ENCODE measurements at regions not wholly inside any gene's neighbourhood (a gene's known extent, or its start where the extent isn't known, plus 50 kb on each side); places are given as distances from the start of the nearest gene placed in this dataset.

DNA sequence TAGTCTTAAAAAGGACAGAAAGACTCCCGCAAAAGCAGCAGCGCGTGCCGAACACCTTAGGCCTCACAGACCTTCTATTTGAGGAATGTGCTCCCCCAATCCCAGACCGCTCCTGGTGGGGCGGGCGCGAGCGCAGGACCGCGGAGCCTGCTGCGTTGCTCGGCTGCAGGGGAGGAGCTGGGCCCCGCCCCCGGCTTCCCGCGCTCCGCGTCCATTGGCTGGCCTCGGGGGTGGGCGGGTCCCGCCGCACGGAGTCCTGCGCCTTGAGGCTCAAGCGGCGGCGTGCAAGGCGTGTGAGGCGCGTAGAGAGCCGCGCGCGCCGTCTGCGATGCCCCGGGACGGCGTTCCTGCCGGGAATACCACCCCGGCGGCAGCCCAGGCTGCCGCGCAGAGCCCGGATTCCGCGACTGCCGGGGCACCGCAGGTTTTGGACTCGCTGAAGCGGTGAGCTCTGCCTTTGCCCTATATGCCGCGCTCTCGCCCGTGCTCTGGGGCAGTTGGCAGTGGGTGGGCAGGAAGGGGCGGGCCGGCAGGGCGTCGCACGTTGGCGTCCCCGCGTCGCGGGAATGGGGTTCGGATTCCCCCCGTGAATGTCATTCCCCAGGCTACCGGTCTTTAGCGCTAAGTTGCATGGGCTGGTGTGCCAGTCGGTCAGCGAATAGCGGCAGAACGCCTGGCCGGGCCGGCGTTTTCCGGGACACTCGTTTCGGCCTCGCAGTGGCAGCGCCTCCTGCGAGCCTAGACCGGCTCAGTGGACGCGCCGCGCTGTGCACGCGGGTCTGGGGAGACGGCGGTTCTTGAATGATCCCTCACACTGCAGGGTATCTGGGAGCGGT, 49.6 kb upstream of the PAIP2B start (continued):
- TF ChIP-seq, protein P1, sequence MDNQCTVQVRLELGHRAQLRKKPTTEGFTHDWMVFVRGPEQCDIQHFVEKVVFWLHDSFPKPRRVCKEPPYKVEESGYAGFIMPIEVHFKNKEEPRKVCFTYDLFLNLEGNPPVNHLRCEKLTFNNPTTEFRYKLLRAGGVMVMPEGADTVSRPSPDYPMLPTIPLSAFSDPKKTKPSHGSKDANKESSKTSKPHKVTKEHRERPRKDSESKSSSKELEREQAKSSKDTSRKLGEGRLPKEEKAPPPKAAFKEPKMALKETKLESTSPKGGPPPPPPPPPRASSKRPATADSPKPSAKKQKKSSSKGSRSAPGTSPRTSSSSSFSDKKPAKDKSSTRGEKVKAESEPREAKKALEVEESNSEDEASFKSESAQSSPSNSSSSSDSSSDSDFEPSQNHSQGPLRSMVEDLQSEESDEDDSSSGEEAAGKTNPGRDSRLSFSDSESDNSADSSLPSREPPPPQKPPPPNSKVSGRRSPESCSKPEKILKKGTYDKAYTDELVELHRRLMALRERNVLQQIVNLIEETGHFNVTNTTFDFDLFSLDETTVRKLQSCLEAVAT (IDR thresholded peaks at IDR 0.05) = no peak
- TF ChIP-seq FOXM1 (IDR thresholded peaks at IDR 0.05; ENCODE audit: low read depth, low read length) = no peak
- peak; percentile 96 for TF ChIP-seq IKZF1 (conservative IDR thresholded peaks at IDR 0.05)
- TF ChIP-seq, protein P2, sequence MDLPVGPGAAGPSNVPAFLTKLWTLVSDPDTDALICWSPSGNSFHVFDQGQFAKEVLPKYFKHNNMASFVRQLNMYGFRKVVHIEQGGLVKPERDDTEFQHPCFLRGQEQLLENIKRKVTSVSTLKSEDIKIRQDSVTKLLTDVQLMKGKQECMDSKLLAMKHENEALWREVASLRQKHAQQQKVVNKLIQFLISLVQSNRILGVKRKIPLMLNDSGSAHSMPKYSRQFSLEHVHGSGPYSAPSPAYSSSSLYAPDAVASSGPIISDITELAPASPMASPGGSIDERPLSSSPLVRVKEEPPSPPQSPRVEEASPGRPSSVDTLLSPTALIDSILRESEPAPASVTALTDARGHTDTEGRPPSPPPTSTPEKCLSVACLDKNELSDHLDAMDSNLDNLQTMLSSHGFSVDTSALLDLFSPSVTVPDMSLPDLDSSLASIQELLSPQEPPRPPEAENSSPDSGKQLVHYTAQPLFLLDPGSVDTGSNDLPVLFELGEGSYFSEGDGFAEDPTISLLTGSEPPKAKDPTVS (IDR thresholded peaks at IDR 0.05; ENCODE audit: low read depth, low read length) = no peak
- no peak for TF ChIP-seq HDAC6 (IDR thresholded peaks at IDR 0.05; ENCODE audit: unreplicated experiment)
- no peak for TF ChIP-seq USF1 (IDR thresholded peaks at IDR 0.05; ENCODE audit: borderline replicate concordance, extremely low read length, insufficient read depth, low read depth, low read length)
- TF ChIP-seq POU2F2 (IDR thresholded peaks at IDR 0.05; ENCODE audit: borderline replicate concordance, low read depth, low read length) = no peak
- TF ChIP-seq RFX5 (IDR thresholded peaks at IDR 0.05; ENCODE audit: low read depth, low read length) = no peak
- TF ChIP-seq REST (IDR thresholded peaks at IDR 0.05; ENCODE audit: low read depth, low read length) = no peak
- TF ChIP-seq SP1 (IDR thresholded peaks at IDR 0.05; ENCODE audit: low read depth, low read length) = peak; percentile 84
- no peak for TF ChIP-seq ZNF592 (IDR thresholded peaks at IDR 0.05)
- 0 out of 2 replicates have a peak, but pooled peaks have one; percentile 48 for TF ChIP-seq RCOR1 (conservative IDR thresholded peaks at IDR 0.05; ENCODE audit: low read depth, low read length)
- TF ChIP-seq SMC3 (IDR thresholded peaks at IDR 0.05; ENCODE audit: borderline replicate concordance, low read length) = no peak
- no peak for TF ChIP-seq TBL1XR1 (IDR thresholded peaks at IDR 0.05; ENCODE audit: low read depth, low read length)
- TF ChIP-seq BHLHE40 (IDR thresholded peaks at IDR 0.05; ENCODE audit: borderline replicate concordance in 1 of 2, low read depth in 2 of 2, low read length in 1 of 2) = peak; percentile 40 to 79; a peak in 2 of 4 replicates
- TF ChIP-seq SPI1 (IDR thresholded peaks at IDR 0.05; ENCODE audit: borderline replicate concordance, insufficient read depth, low read depth, low read length) = no peak

Data from GM12878 (cell line).